ENCODE measurements at regions not wholly inside any gene's neighbourhood (a gene's known extent, or its start where the extent isn't known, plus 50 kb on each side); places are given as distances from the start of the nearest gene placed in this dataset.

GRCh38 chr12:116642106-116642505, 82.9 kb downstream of the MAP1LC3B2 start:
- TF ChIP-seq CTCF (IDR thresholded peaks at IDR 0.05) (no peak), POLR2A (IDR thresholded peaks at IDR 0.05) (no peak), POLR2AphosphoS5 (IDR thresholded peaks at IDR 0.05) (no peak)

Data from prostate gland (tissue), 2 donors.